ENCODE measurements at regions not wholly inside any gene's neighbourhood (a gene's known extent, or its start where the extent isn't known, plus 50 kb on each side); places are given as distances from the start of the nearest gene placed in this dataset.

DNA sequence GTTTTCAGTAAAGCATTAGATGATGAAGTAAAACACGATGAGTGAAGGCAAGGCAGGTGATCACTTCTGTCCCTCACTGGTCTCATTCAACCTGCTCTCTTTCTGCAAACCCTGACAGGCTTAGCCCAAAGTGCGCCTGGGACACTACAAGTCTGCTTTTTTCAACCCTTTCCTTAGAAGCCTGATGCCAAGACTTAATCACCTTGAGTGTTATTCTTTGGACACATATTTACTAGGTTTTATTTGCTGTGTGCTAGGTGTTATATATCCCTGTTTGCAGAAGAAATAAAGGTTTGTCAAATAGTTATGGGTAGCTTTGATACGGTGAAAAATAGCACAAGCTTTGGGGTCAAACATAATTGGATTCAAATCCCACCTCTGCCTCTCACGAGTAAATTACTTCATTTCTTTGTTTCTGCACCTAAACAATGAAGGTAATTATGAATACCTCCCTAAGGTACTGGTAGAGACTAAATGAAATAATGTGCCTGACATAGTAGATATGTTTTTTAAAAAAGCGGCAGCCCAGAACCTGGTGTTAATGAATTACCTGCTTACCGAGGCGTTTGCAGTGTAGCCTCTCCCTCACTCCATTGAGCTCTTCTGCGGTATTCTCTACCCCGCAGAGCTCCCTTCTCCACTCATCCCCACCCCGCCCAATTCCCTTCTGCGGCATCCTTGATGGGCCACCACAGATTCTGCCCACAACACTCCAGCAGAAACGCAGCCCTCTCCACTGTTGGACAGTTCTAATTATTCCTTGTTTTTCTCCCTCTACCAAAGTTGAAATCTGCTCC lies 269.0 kb upstream of the TPM1 start:
- peaks cover 5% of the 10 kb centered on the region for H3K36me3 ChIP-seq

DNA sequence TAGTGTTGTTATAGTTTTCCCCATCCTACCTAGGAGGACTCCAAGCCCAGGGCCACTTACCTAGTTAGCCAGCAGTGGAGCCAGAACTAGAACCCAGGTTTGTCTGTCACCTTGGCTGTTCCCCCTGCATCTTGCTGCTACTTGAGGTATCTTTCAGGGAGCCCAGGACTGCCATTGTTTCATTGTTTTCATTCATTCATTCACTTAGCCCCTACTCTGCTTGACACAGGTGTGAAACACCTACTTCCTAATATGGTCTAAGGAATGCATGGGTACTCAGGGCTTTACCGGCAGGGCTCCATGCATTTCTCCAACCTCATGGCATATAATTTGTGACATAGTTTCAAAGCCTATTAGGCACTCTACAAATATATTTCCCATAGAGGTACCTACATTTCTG lies 266.6 kb upstream of the TPM1 start:
- Histone ChIP-seq H3K27me3 (no peaks in the 10 kb centered on the region), H3K4me3 (no peak overlapping the region), H3K9me3 (no peaks in the 10 kb centered on the region), H3K4me1 (peaks cover 0 to 11% of the 10 kb centered on the region in 2 donors), H3K27ac (no peak overlapping the region), H3K36me3 (peaks cover 5% of the 10 kb centered on the region)
- TF ChIP-seq, protein P1, sequence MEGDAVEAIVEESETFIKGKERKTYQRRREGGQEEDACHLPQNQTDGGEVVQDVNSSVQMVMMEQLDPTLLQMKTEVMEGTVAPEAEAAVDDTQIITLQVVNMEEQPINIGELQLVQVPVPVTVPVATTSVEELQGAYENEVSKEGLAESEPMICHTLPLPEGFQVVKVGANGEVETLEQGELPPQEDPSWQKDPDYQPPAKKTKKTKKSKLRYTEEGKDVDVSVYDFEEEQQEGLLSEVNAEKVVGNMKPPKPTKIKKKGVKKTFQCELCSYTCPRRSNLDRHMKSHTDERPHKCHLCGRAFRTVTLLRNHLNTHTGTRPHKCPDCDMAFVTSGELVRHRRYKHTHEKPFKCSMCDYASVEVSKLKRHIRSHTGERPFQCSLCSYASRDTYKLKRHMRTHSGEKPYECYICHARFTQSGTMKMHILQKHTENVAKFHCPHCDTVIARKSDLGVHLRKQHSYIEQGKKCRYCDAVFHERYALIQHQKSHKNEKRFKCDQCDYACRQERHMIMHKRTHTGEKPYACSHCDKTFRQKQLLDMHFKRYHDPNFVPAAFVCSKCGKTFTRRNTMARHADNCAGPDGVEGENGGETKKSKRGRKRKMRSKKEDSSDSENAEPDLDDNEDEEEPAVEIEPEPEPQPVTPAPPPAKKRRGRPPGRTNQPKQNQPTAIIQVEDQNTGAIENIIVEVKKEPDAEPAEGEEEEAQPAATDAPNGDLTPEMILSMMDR (IDR thresholded peaks at IDR 0.05) = no peak
- no peak for DNase-seq (ENCODE audit: low spot score)

More for the DNA sequence above, 269.0 kb upstream of the TPM1 start:
- H3K4me3 ChIP-seq = no peak overlapping the region
- TF ChIP-seq, protein P1 (IDR thresholded peaks at IDR 0.05) = no peak
- DNase-seq (ENCODE audit: low spot score) = no peak
- H3K9me3 ChIP-seq = no peaks in the 10 kb centered on the region
- H3K27ac ChIP-seq = no peak overlapping the region
- H3K4me1 ChIP-seq = peaks cover 0 to 1% of the 10 kb centered on the region in 2 donors
- no peaks in the 10 kb centered on the region for H3K27me3 ChIP-seq

DNA sequence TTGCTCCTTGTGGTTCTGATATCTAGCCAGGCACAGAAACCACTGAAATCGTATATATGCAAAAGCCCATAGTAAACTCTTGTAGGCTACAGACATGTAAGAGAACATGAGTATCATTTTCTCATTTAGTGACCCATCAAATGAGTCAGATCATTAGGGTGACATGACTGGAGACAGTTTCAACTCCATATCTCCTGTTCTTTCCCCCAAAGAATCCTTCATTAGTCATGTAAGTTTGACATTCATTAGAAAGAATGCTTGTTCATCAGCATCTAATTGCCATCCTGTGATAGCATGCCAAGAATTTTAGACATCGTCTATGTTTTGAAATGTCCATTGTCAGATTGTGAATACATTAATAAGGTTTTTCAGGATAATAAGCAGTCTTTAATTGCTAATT lies 264.9 kb upstream of the TPM1 start:
- no peak overlapping the region for H3K4me3 ChIP-seq
- H3K27ac ChIP-seq = no peak overlapping the region
- TF ChIP-seq, protein P1 (IDR thresholded peaks at IDR 0.05) = no peak
- no peaks in the 10 kb centered on the region for H3K27me3 ChIP-seq
- peaks cover 0 to 21% of the 10 kb centered on the region in 2 donors for H3K4me1 ChIP-seq
- H3K36me3 ChIP-seq = peaks cover 5% of the 10 kb centered on the region
- H3K9me3 ChIP-seq = no peaks in the 10 kb centered on the region
- no peak for DNase-seq (ENCODE audit: low spot score)

DNA sequence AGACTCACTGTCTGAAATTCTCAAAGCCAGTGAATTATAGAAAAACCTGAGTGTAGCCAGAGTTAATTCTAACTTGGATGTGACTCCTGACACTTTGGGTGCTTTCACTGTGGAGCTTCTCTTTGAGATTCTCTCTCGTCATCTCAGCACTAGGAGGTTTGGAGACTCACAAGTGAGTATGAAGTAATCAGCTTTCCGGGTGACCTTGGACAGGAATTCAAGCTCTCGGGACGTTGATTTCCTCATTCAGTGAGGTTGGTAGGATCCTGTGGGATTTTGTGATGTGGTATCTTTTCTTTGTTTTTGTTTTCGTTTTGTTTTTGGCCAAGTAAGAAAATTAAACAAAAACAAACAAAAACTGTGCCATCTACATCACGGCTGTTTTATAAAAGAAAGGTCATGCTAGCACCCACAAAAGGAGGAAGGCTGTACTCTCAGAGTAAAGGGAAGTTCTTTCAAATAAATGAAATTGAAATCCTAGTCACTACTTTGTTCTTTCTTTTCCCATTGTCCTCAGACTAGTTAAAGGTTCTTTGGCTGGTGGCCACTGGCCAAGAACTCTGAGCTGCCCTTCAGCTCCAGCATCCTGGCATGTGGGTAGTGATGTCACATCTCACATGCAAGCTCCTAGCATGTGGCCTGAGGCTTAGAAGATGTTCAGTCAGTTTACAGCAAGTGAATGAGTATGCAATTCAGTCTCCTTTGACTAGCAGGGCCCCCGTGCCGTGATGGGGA lies 263.3 kb upstream of the TPM1 start:
- no peaks in the 10 kb centered on the region for H3K9me3 ChIP-seq
- peaks cover 0 to 28% of the 10 kb centered on the region in 2 donors for H3K4me1 ChIP-seq
- no peaks in the 10 kb centered on the region for H3K27me3 ChIP-seq
- TF ChIP-seq, protein P1 (IDR thresholded peaks at IDR 0.05) = no peak
- peak overlapping the region; percentile 10 to 44 for H3K27ac ChIP-seq
- H3K36me3 ChIP-seq = peaks cover 4% of the 10 kb centered on the region
- DNase-seq (ENCODE audit: low spot score) = peak; percentile 72
- no peak overlapping the region for H3K4me3 ChIP-seq

DNA sequence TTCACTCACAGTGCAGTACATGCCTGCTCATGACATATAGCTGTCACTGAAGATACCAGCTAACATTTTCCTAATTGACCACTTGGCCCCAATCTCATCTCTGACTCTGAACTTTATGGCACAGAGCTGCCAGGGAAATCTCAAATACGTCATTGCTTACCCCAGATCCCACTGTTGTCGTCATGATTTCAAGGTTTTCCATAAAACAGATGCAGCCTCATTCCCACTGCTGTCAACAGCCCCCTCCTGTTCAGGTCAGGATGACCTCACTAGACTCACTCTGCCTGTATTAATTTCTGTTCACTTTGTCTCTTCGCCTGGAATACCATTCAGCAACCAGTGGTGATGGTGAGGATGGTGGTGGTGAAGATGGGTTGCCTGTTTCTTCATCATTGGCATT lies 262.6 kb upstream of the TPM1 start:
- Histone ChIP-seq H3K4me3 (no peak overlapping the region), H3K27me3 (no peaks in the 10 kb centered on the region), H3K36me3 (peaks cover 8% of the 10 kb centered on the region), H3K27ac (peak overlapping the region in 1 of 2 donors; percentile 44), H3K4me1 (peaks cover 0 to 28% of the 10 kb centered on the region in 2 donors), H3K9me3 (no peaks in the 10 kb centered on the region)
- no peak for DNase-seq (ENCODE audit: low spot score)
- TF ChIP-seq, protein P1 (IDR thresholded peaks at IDR 0.05) = no peak

Measured in right atrium auricular region (tissue), 2 donors.